ENCODE measurements at regions not wholly inside any gene's neighbourhood (a gene's known extent, or its start where the extent isn't known, plus 50 kb on each side); places are given as distances from the start of the nearest gene placed in this dataset.

GRCh38 chr6:113762641-113763040 is 94.5 kb upstream of the MARCKS start:
- TF ChIP-seq POLR2A (IDR thresholded peaks at IDR 0.05; ENCODE audit: low read depth, low read length) (no peak), CTCF (IDR thresholded peaks at IDR 0.05; ENCODE audit: extremely low read depth in 1 of 2, insufficient read depth in 1 of 2, low read depth in 1 of 2, low read length in 2 of 2) (no peak), EZH2 (IDR thresholded peaks at IDR 0.05; ENCODE audit: borderline replicate concordance, low read depth, low read length, severe bottlenecking) (no peak), MAX (IDR thresholded peaks at IDR 0.05; ENCODE audit: insufficient read depth, insufficient read length) (no peak), MYC (IDR thresholded peaks at IDR 0.05; ENCODE audit: low read depth, low read length) (no peak), POLR2AphosphoS5 (IDR thresholded peaks at IDR 0.05; ENCODE audit: insufficient read depth, low read depth, low read length) (no peak), JUN (IDR thresholded peaks at IDR 0.05; ENCODE audit: borderline replicate concordance, insufficient read depth, insufficient read length, low read depth) (no peak)

All from endothelial cell of umbilical vein (primary cell).